Skin epidermis (tissue), 12 donors: ENCODE measurements at regions not wholly inside any gene's neighbourhood (a gene's known extent, or its start where the extent isn't known, plus 50 kb on each side); places are given as distances from the start of the nearest gene placed in this dataset.
"Not testable (repeated sequence)": the region's sequence is repeated elsewhere in the genome, so short reads cannot be mapped to it uniquely, and the experiment has no call there.

Experiments
- H3K27ac ChIP-seq, 21 experiments: fragments of 200-600 bp; sonication (generic) in 11 of 21; one replicate each; pipeline ENCODE4 v1.5.0; 2020; ENCODE audit warnings: mild to moderate bottlenecking in 3 of 21, inconsistent platforms in 2 of 21, moderate library complexity in 2 of 21
- H3K4me3 ChIP-seq, 7 experiments: fragments of 200-600 bp; sonication (generic) in 2 of 7; one replicate each; pipeline ENCODE4 v1.5.0; 2020; ENCODE audit warnings: inconsistent platforms in 2 of 7, mild to moderate bottlenecking in 2 of 7, moderate library complexity in 1 of 7

GRCh38 chr3:39739658-39740057 is 69.8 kb upstream of the MYRIP start:
- H3K27ac ChIP-seq, H3K4me3 ChIP-seq: not testable (repeated sequence)

- H3K27ac ChIP-seq, result no peak overlapping the region
- no peak overlapping the region for H3K4me3 ChIP-seq
Observed at GRCh38 chr3:39744746-39745145, 64.7 kb upstream of the MYRIP start.

- Histone ChIP-seq H3K27ac (no peak overlapping the region), H3K4me3 (no peak overlapping the region)
Observed at GRCh38 chr3:39748002-39748401, 61.4 kb upstream of the MYRIP start.

- Histone ChIP-seq H3K27ac (no peak overlapping the region), H3K4me3 (no peak overlapping the region)
Observed at GRCh38 chr3:39748763-39749162, 60.6 kb upstream of the MYRIP start.

GRCh38 chr3:39750712-39751111 is 58.7 kb upstream of the MYRIP start:
- Histone ChIP-seq H3K4me3 (no peak overlapping the region), H3K27ac (no peak overlapping the region)

- Histone ChIP-seq H3K27ac (no peak overlapping the region), H3K4me3 (no peak overlapping the region)
Observed at GRCh38 chr3:39751286-39751685, 58.1 kb upstream of the MYRIP start.

- Histone ChIP-seq H3K27ac (peak overlapping the region in 2 of 21 experiments; percentile 15 to 29), H3K4me3 (no peak overlapping the region)
Observed at GRCh38 chr3:39752019-39752637, 57.3 kb upstream of the MYRIP start.

GRCh38 chr3:39752751-39753150 is 56.7 kb upstream of the MYRIP start:
- H3K27ac ChIP-seq, result no peak overlapping the region
- H3K4me3 ChIP-seq, result no peak overlapping the region

- H3K4me3 ChIP-seq, result no peak overlapping the region
- H3K27ac ChIP-seq, result no peak overlapping the region
Observed at GRCh38 chr3:39753391-39753790, 56.0 kb upstream of the MYRIP start.

- no peak overlapping the region for H3K27ac ChIP-seq
- no peak overlapping the region for H3K4me3 ChIP-seq
Observed at GRCh38 chr3:39754549-39754948, 54.9 kb upstream of the MYRIP start.

- Histone ChIP-seq H3K27ac (no peak overlapping the region), H3K4me3 (no peak overlapping the region)
Observed at GRCh38 chr3:39755100-39755499, 54.3 kb upstream of the MYRIP start.

- Histone ChIP-seq H3K27ac (no peak overlapping the region), H3K4me3 (no peak overlapping the region)
Observed at GRCh38 chr3:39757307-39757706, 52.1 kb upstream of the MYRIP start.
